MM.1S (cell line): ENCODE measurements at regions not wholly inside any gene's neighbourhood (a gene's known extent, or its start where the extent isn't known, plus 50 kb on each side); places are given as distances from the start of the nearest gene placed in this dataset.

Experiments
- DNase-seq: peaks from one replicate; pipeline ENCODE4 v3.0.0-alpha.2; 2015
- H2AFZ ChIP-seq: fragments of 300-600 bp; sonication (generic); 2 replicates; pipeline ENCODE4 v1.6.0; 2016; ENCODE audit warnings: antibody characterized with exemption, low read length
- H3F3A ChIP-seq: fragments of 300-600 bp; sonication (generic); 2 replicates; pipeline ENCODE4 v1.6.1; 2016; ENCODE audit warnings: mild to moderate bottlenecking, antibody characterized with exemption, low read length, moderate library complexity, mixed read lengths; ENCODE audit not compliant: insufficient read depth
- H3K27ac ChIP-seq: fragments of 300-600 bp; sonication (generic); 2 replicates; pipeline ENCODE4 v1.5.1; 2016; ENCODE audit warnings: mild to moderate bottlenecking, low read length
- H3K27me3 ChIP-seq: fragments of 300-600 bp; sonication (generic); replicated peaks from 2 replicates; pipeline ENCODE4 v1.6.0; 2016; ENCODE audit warnings: low read length; ENCODE audit not compliant: insufficient read depth
- H3K36me3 ChIP-seq: fragments of 300-600 bp; sonication (generic); replicated peaks from 2 replicates; pipeline ENCODE4 v1.6.1; 2016; ENCODE audit warnings: mild to moderate bottlenecking, low read length, mixed read lengths; ENCODE audit not compliant: insufficient read depth
- H3K4me1 ChIP-seq: fragments of 300-600 bp; sonication (generic); 2 replicates; pipeline ENCODE4 v1.6.1; 2016; ENCODE audit warnings: low read length, mixed read lengths
- H3K4me2 ChIP-seq: fragments of 300-600 bp; sonication (generic); 2 replicates; pipeline ENCODE4 v1.6.0; 2016; ENCODE audit warnings: low read depth, low read length
- H3K4me3 ChIP-seq: fragments of 300-600 bp; sonication (generic); 2 replicates; pipeline ENCODE4 v1.5.1; 2016; ENCODE audit warnings: low read length, mixed read lengths
- H3K79me2 ChIP-seq: fragments of 300-600 bp; sonication (generic); 2 replicates; pipeline ENCODE4 v1.6.1; 2016; ENCODE audit warnings: mixed run types, low read length, mixed read lengths
- H3K9ac ChIP-seq: fragments of 300-600 bp; sonication (generic); 2 replicates; pipeline ENCODE4 v1.6.1; 2016; ENCODE audit warnings: low read length, mixed read lengths
- H3K9me2 ChIP-seq: fragments of 300-600 bp; sonication (generic); replicated peaks from 2 replicates; pipeline ENCODE4 v1.6.1; 2016; ENCODE audit warnings: mild to moderate bottlenecking, low read length, mixed read lengths; ENCODE audit not compliant: insufficient read depth
- H3K9me3 ChIP-seq: fragments of 300-600 bp; sonication (generic); replicated peaks from 2 replicates; pipeline ENCODE4 v1.6.1; 2016; ENCODE audit warnings: mild to moderate bottlenecking, low read length, mixed read lengths; ENCODE audit not compliant: insufficient read depth
- H4K20me1 ChIP-seq: fragments of 300-600 bp; sonication (generic); 2 replicates; pipeline ENCODE4 v1.6.1; 2016; ENCODE audit warnings: mild to moderate bottlenecking, low read length, moderate library complexity, mixed read lengths; ENCODE audit not compliant: insufficient read depth
- EZH2 ChIP-seq: fragments of 300-600 bp; sonication (generic); optimal IDR thresholded peaks from 2 replicates; pipeline ENCODE3; 2017; ENCODE audit warnings: low read depth, mild to moderate bottlenecking, antibody characterized with exemption, low read length, mixed read lengths
- EZH2phosphoT487 ChIP-seq: fragments of 300-600 bp; sonication (generic); IDR thresholded peaks from 2 replicates; pipeline ENCODE4 v1.6.1; 2018; ENCODE audit warnings: antibody characterized with exemption, low read length
- TF ChIP-seq, protein P1 (sequence below): fragments of 300-600 bp; sonication (generic); IDR thresholded peaks from 2 replicates; pipeline ENCODE4 v1.5.1; 2016; ENCODE audit warnings: antibody characterized with exemption, low read length, mixed read lengths

GRCh38 chr7:25312968-25313367 lies 84.7 kb upstream of the NPVF start:
- H3K4me2 ChIP-seq: no peak overlapping the region
- H3F3A ChIP-seq: no peaks in the 10 kb centered on the region
- DNase-seq: no peak
- no peaks in the 10 kb centered on the region for H3K4me1 ChIP-seq
- no peak overlapping the region for H3K27ac ChIP-seq
- no peaks in the 10 kb centered on the region for H3K79me2 ChIP-seq
- no peaks in the 10 kb centered on the region for H4K20me1 ChIP-seq
- no peak for TF ChIP-seq EZH2
- TF ChIP-seq, protein P1, sequence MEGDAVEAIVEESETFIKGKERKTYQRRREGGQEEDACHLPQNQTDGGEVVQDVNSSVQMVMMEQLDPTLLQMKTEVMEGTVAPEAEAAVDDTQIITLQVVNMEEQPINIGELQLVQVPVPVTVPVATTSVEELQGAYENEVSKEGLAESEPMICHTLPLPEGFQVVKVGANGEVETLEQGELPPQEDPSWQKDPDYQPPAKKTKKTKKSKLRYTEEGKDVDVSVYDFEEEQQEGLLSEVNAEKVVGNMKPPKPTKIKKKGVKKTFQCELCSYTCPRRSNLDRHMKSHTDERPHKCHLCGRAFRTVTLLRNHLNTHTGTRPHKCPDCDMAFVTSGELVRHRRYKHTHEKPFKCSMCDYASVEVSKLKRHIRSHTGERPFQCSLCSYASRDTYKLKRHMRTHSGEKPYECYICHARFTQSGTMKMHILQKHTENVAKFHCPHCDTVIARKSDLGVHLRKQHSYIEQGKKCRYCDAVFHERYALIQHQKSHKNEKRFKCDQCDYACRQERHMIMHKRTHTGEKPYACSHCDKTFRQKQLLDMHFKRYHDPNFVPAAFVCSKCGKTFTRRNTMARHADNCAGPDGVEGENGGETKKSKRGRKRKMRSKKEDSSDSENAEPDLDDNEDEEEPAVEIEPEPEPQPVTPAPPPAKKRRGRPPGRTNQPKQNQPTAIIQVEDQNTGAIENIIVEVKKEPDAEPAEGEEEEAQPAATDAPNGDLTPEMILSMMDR: no peak
- no peak for TF ChIP-seq EZH2phosphoT487
- no peak overlapping the region for H2AFZ ChIP-seq
- no peaks in the 10 kb centered on the region for H3K36me3 ChIP-seq
- H3K9me2 ChIP-seq: no peaks in the 10 kb centered on the region
- H3K4me3 ChIP-seq: no peak overlapping the region
- no peaks in the 10 kb centered on the region for H3K9me3 ChIP-seq
- H3K27me3 ChIP-seq: no peaks in the 10 kb centered on the region
- no peak overlapping the region for H3K9ac ChIP-seq

DNA sequence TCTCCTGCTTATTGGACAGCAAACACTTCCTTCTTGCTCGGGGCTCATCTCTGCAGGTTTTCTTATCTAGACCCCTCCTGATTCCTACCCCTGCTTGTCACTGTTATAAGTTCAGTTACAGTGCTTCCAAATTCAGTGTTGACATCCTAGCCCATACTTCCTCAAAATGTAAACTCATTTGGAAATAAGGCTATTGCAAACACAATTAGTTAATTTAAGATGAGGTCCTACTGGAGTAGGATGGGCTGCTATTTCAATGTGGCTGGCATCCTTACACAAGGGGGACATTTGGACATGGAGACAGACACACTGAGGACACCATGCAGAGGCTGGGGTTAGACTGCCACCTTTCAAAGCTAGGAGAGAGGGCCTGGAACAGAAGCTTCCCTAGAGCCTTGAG lies 85.2 kb upstream of the NPVF start:
- H3K9me3 ChIP-seq: no peaks in the 10 kb centered on the region
- TF ChIP-seq EZH2phosphoT487: no peak
- TF ChIP-seq EZH2: no peak
- TF ChIP-seq, protein P1: no peak
- no peak for DNase-seq
- H3K36me3 ChIP-seq: no peaks in the 10 kb centered on the region
- no peaks in the 10 kb centered on the region for H3K9me2 ChIP-seq
- no peak overlapping the region for H3K4me3 ChIP-seq
- H3K27ac ChIP-seq: no peak overlapping the region
- H3K27me3 ChIP-seq: no peaks in the 10 kb centered on the region
- no peaks in the 10 kb centered on the region for H3K79me2 ChIP-seq
- no peaks in the 10 kb centered on the region for H3K4me1 ChIP-seq
- no peak overlapping the region for H3K4me2 ChIP-seq
- no peak overlapping the region for H2AFZ ChIP-seq
- no peaks in the 10 kb centered on the region for H3F3A ChIP-seq
- H4K20me1 ChIP-seq: no peaks in the 10 kb centered on the region
- H3K9ac ChIP-seq: no peak overlapping the region

GRCh38 chr7:25314094-25314730 lies 85.9 kb upstream of the NPVF start:
- no peaks in the 10 kb centered on the region for H3K4me1 ChIP-seq
- H3K36me3 ChIP-seq: no peaks in the 10 kb centered on the region
- no peaks in the 10 kb centered on the region for H3K79me2 ChIP-seq
- no peak overlapping the region for H3K9ac ChIP-seq
- H4K20me1 ChIP-seq: no peaks in the 10 kb centered on the region
- H3F3A ChIP-seq: no peaks in the 10 kb centered on the region
- H2AFZ ChIP-seq: no peak overlapping the region
- H3K27ac ChIP-seq: no peak overlapping the region
- no peak for DNase-seq
- TF ChIP-seq EZH2phosphoT487: no peak
- TF ChIP-seq, protein P1: no peak
- TF ChIP-seq EZH2: no peak
- H3K4me2 ChIP-seq: no peak overlapping the region
- no peaks in the 10 kb centered on the region for H3K9me2 ChIP-seq
- no peaks in the 10 kb centered on the region for H3K9me3 ChIP-seq
- no peaks in the 10 kb centered on the region for H3K27me3 ChIP-seq
- no peak overlapping the region for H3K4me3 ChIP-seq
